Smooth muscle cell (in vitro differentiated cells): ENCODE measurements at regions not wholly inside any gene's neighbourhood (a gene's known extent, or its start where the extent isn't known, plus 50 kb on each side); places are given as distances from the start of the nearest gene placed in this dataset.

Experiments used
- DNase-seq: peaks from one replicate; lab custom pipeline; 2025; ENCODE audit not compliant: unreplicated experiment; lab: John Stamatoyannopoulos, UW
- H2AFZ ChIP-seq: fragments of 200-600 bp; sonication (generic); 2 replicates; pipeline ENCODE4 v1.6.0; 2016; ENCODE audit warnings: antibody characterized with exemption, low read depth, mild to moderate bottlenecking
- H3F3A ChIP-seq: fragments of 200-600 bp; sonication (generic); 2 replicates; pipeline ENCODE4 v1.6.0; 2017; ENCODE audit warnings: antibody characterized with exemption, low read depth
- H3K27ac ChIP-seq: fragments of 200-600 bp; sonication (generic); 2 replicates; pipeline ENCODE4 v1.5.1; 2016; ENCODE audit warnings: low read depth, mild to moderate bottlenecking
- H3K27me3 ChIP-seq: fragments of 200-600 bp; sonication (generic); 2 replicates; pipeline ENCODE4 v1.6.1; 2016; ENCODE audit warnings: low read depth, mild to moderate bottlenecking
- H3K36me3 ChIP-seq: fragments of 200-600 bp; sonication (generic); 2 replicates; pipeline ENCODE4 v1.5.1; 2016; ENCODE audit warnings: low read depth
- H3K4me1 ChIP-seq: fragments of 200-600 bp; sonication (generic); 2 replicates; pipeline ENCODE4 v1.5.1; 2016; ENCODE audit warnings: low read depth
- H3K4me2 ChIP-seq: fragments of 200-600 bp; sonication (generic); 2 replicates; pipeline ENCODE4 v1.6.0; 2016; ENCODE audit warnings: mild to moderate bottlenecking
- H3K4me3 ChIP-seq: fragments of 200-600 bp; sonication (generic); 2 replicates; pipeline ENCODE4 v1.5.1; 2016; ENCODE audit warnings: mild to moderate bottlenecking
- H3K79me2 ChIP-seq: fragments of 200-600 bp; sonication (generic); 2 replicates; pipeline ENCODE4 v1.6.0; 2016; ENCODE audit warnings: low read depth, mild to moderate bottlenecking
- H3K9ac ChIP-seq: fragments of 200-600 bp; sonication (generic); 2 replicates; pipeline ENCODE4 v1.6.0; 2016; ENCODE audit warnings: low read depth
- H3K9me3 ChIP-seq: fragments of 200-600 bp; sonication (generic); replicated peaks from 2 replicates; pipeline ENCODE4 v1.5.1; 2016; ENCODE audit warnings: low read depth
- H4K20me1 ChIP-seq: fragments of 200-600 bp; sonication (generic); 2 replicates; pipeline ENCODE4 v1.6.0; 2016; ENCODE audit warnings: low read depth
- WGBS: methylation state at CpG from one replicate; pipeline ENCODE4 v1.1.7; 2016; ENCODE audit warnings: low lambda C conversion rate; 5-methylcytosine and 5-hydroxymethylcytosine counted together
- TF ChIP-seq, protein P1 (sequence below): fragments of 200-600 bp; sonication (generic); IDR thresholded peaks from 2 replicates; pipeline ENCODE4 v1.5.1; 2017; ENCODE audit warnings: borderline replicate concordance, mild to moderate bottlenecking, antibody characterized with exemption; ENCODE audit not compliant: insufficient read depth, poor library complexity, severe bottlenecking

DNA sequence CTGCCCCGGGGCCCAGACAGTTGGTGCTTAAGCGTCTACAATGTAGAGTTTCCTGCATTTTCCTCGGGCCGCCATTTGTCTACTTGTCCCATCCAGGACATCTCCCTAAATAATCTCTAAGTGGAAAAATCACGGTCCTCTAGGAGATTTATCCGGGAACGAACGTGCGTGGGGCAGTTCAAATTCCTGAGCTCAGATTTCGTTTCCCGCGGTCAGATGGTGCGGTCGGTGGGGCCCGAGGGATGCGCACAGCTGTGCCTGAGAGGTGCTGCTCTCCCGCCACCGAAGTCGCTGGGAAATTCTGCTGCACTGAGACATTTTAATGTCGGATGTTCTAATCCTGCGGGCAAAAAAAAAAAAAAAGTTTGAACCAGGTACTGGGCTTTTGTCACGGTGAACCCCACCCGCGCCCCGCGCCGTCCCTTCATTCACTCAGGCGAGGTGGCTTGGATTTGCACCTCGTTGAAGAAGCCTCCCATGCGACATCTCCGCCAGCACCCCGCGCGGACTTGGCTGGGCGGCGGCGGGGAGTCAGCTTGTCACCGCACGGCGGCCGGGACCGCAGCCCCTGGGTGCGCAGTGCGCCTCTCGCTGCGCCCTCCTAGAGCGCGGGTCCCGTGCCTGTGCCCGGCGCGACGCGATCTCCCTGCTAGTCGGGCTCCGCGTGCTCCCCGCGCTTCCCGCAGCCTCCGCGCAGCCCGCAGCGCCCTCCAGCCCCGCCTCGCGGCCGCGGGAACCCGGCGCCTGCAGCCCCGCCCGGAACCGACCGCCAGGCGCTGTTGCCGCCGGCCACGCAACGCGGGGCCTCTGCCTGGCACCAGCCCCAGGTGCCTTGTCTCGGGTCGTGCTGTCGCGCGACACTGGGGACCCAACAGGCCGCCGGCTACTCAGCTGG lies 191.9 kb upstream of the TCF4 start:
- Histone ChIP-seq H3F3A (no peaks in the 10 kb centered on the region), H4K20me1 (no peaks in the 10 kb centered on the region)

DNA sequence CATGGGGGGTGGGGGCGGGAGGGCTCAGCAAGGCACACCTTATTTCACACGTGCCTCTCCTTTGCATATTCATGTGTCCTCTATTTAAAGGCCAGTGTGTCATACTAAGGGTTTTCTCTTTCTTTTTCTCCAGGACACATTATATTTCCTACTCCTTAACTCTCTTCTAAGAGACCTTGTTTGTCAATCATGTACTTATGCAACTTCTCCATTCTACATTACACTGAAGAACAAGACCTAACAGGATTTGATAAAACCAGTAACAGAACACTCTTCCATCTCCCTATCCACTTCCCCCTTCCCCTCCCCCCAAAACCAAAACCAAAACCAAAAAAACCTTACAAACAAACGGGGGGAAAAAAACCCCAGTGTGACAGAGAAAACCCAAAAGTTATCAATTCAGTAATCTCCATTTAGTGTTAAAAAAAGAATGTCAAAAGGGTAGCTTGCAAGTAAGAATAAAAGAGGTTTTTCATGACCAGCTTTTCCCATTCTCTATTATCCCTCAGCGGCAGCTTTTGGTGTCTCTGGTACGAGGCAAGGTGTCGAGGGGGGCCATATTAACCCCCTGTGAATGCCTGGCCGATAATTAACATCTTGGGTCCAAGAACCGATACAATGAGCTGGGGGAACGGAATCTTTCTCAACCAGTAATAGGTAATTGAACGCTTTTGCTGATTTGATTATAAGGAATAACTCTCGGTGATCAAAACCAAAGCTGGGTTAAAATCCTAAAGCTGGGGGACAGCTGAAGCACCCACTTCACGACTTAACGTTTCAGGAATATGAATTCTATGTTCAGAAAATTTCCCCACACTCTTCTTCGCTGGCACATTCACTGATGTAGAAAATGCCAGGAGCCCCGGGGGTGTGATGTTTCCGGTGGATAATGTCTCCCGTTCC lies 191.0 kb upstream of the TCF4 start:
- H2AFZ ChIP-seq = peak overlapping the region; percentile 95
- DNase-seq = no peak
- no peaks in the 10 kb centered on the region for H3K79me2 ChIP-seq
- no peaks in the 10 kb centered on the region for H3K9me3 ChIP-seq
- H3F3A ChIP-seq = no peaks in the 10 kb centered on the region
- H3K4me1 ChIP-seq = peaks cover 35% of the 10 kb centered on the region
- peak overlapping the region; percentile 94 for H3K4me2 ChIP-seq
- no peaks in the 10 kb centered on the region for H4K20me1 ChIP-seq
- peak overlapping the region; percentile 15 for H3K27ac ChIP-seq
- WGBS = 10% methylated on average over 17 of the region's 17 CpGs
- peak overlapping the region; percentile 35 for H3K9ac ChIP-seq
- no peaks in the 10 kb centered on the region for H3K27me3 ChIP-seq
- H3K4me3 ChIP-seq = peak overlapping the region; percentile 64
- TF ChIP-seq, protein P1, sequence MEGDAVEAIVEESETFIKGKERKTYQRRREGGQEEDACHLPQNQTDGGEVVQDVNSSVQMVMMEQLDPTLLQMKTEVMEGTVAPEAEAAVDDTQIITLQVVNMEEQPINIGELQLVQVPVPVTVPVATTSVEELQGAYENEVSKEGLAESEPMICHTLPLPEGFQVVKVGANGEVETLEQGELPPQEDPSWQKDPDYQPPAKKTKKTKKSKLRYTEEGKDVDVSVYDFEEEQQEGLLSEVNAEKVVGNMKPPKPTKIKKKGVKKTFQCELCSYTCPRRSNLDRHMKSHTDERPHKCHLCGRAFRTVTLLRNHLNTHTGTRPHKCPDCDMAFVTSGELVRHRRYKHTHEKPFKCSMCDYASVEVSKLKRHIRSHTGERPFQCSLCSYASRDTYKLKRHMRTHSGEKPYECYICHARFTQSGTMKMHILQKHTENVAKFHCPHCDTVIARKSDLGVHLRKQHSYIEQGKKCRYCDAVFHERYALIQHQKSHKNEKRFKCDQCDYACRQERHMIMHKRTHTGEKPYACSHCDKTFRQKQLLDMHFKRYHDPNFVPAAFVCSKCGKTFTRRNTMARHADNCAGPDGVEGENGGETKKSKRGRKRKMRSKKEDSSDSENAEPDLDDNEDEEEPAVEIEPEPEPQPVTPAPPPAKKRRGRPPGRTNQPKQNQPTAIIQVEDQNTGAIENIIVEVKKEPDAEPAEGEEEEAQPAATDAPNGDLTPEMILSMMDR = no peak
- no peaks in the 10 kb centered on the region for H3K36me3 ChIP-seq

More for the DNA sequence above, 191.9 kb upstream of the TCF4 start:
- peak overlapping the region; percentile 35 for H3K9ac ChIP-seq
- H3K9me3 ChIP-seq = no peaks in the 10 kb centered on the region
- H3K4me3 ChIP-seq = peak overlapping the region; percentile 64
- under 1% methylated on average over 88 of the region's 88 CpGs for WGBS
- DNase-seq = no peak
- TF ChIP-seq, protein P1 = peak; percentile 33
- H3K4me1 ChIP-seq = peaks cover 33% of the 10 kb centered on the region
- no peaks in the 10 kb centered on the region for H3K79me2 ChIP-seq
- H3K27ac ChIP-seq = peak overlapping the region; percentile 15
- peak overlapping the region; percentile 95 for H2AFZ ChIP-seq
- peak overlapping the region; percentile 94 for H3K4me2 ChIP-seq
- H3K36me3 ChIP-seq = no peaks in the 10 kb centered on the region
- H3K27me3 ChIP-seq = no peaks in the 10 kb centered on the region

DNA sequence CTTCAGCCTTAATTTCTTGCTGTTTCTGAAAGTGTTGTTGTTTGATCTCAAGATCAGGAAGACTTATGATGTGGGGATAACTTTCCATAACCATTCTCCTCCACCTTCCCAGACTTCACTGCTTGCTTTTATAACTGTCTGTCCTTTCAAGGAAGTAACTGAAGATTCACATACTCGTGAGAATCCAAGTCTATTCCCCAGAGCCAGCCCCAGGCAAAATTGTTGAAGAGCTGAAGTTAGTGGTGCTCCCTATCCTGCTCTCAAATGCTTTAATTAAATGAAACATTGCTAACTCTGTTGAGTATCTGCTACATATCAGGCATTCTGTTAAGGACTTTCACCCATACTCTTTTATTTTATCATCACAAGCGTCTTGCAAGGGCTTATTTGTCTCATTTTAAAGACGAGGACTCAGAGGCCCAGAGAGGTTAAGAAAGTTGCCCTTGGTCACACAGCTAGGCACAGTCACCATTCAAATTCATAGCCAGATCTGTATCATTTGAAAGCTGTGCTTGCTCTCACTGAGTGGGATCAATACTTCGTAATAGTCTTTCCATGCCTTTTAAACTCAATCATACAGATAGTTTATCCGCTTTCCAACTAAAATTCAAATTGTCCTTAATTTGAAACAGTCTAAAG lies 189.8 kb upstream of the TCF4 start:
- TF ChIP-seq, protein P1 = no peak
- 67% methylated on average over 5 of the region's 5 CpGs for WGBS
- DNase-seq = no peak
- H3K9ac ChIP-seq = no peak overlapping the region
- H3K4me1 ChIP-seq = peaks cover 35% of the 10 kb centered on the region
- H3K36me3 ChIP-seq = no peaks in the 10 kb centered on the region
- H3K9me3 ChIP-seq = no peaks in the 10 kb centered on the region
- H3K4me2 ChIP-seq = no peak overlapping the region
- no peaks in the 10 kb centered on the region for H3K27me3 ChIP-seq
- no peak overlapping the region for H3K27ac ChIP-seq
- H3K79me2 ChIP-seq = no peaks in the 10 kb centered on the region
- H2AFZ ChIP-seq = peak overlapping the region; percentile 15
- H3K4me3 ChIP-seq = no peak overlapping the region
- H3F3A ChIP-seq = no peaks in the 10 kb centered on the region
- no peaks in the 10 kb centered on the region for H4K20me1 ChIP-seq
